Type B pancreatic cell (in vitro differentiated cells): ENCODE measurements at regions not wholly inside any gene's neighbourhood (a gene's known extent, or its start where the extent isn't known, plus 50 kb on each side); places are given as distances from the start of the nearest gene placed in this dataset.

Experiments
- DNase-seq: peaks from one replicate; pipeline ENCODE4 v3.0.0; 2021; ENCODE audit warnings: mixed read lengths; ENCODE audit not compliant: unreplicated experiment; ENCODE audit errors: extremely low spot score
- H3K27ac Mint-ChIP-seq: 2 replicates; pipeline ENCODE4 v1.8.0; 2021; ENCODE audit warnings: mild to moderate bottlenecking, mixed read lengths
- H3K27me3 Mint-ChIP-seq: 2 replicates; pipeline ENCODE4 v1.8.0; 2021; ENCODE audit warnings: mixed read lengths
- H3K36me3 Mint-ChIP-seq: 2 replicates; pipeline ENCODE4 v1.8.0; 2021; ENCODE audit warnings: mixed read lengths
- H3K4me1 Mint-ChIP-seq: one replicate; pipeline ENCODE4 v1.8.0; 2021; ENCODE audit warnings: mixed read lengths; ENCODE audit not compliant: unreplicated experiment
- H3K4me3 Mint-ChIP-seq: 2 replicates; pipeline ENCODE4 v1.8.0; 2021; ENCODE audit warnings: mild to moderate bottlenecking, mixed read lengths
- H3K9me3 Mint-ChIP-seq: 2 replicates; pipeline ENCODE4 v1.8.0; 2021; ENCODE audit warnings: mixed read lengths
- TF ChIP-seq, protein P1 (sequence below): fragments of 200-600 bp; sonication (generic); conservative IDR thresholded peaks from 2 replicates; pipeline ENCODE4 v1.5.0; 2021; ENCODE audit warnings: antibody characterized with exemption, mild to moderate bottlenecking

DNA sequence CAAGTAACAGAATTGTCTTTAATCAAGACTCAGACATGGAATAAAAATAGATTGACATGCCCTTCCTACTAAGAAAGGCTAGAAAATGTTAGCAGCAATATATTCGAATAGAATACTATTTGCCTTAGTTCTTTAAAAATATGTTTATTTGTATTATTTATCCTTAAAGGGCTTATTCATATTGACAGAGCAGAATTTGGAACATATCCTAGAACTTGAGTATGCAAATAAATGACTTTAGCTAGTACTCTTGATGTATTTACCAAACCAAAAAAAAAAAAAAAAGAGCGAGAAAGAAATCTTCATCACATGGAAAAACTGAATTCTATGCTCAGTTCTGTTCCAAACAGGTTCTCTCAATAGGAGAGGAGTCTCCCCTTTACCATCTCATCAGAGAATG is 68.9 kb upstream of the PPARGC1A start:
- DNase-seq = no peak
- H3K27ac Mint-ChIP-seq = no peak overlapping the region
- no peak overlapping the region for H3K4me3 Mint-ChIP-seq
- H3K27me3 Mint-ChIP-seq = no peaks in the 10 kb centered on the region
- H3K36me3 Mint-ChIP-seq = no peaks in the 10 kb centered on the region
- H3K4me1 Mint-ChIP-seq = no peaks in the 10 kb centered on the region
- no peaks in the 10 kb centered on the region for H3K9me3 Mint-ChIP-seq
- TF ChIP-seq, protein P1, sequence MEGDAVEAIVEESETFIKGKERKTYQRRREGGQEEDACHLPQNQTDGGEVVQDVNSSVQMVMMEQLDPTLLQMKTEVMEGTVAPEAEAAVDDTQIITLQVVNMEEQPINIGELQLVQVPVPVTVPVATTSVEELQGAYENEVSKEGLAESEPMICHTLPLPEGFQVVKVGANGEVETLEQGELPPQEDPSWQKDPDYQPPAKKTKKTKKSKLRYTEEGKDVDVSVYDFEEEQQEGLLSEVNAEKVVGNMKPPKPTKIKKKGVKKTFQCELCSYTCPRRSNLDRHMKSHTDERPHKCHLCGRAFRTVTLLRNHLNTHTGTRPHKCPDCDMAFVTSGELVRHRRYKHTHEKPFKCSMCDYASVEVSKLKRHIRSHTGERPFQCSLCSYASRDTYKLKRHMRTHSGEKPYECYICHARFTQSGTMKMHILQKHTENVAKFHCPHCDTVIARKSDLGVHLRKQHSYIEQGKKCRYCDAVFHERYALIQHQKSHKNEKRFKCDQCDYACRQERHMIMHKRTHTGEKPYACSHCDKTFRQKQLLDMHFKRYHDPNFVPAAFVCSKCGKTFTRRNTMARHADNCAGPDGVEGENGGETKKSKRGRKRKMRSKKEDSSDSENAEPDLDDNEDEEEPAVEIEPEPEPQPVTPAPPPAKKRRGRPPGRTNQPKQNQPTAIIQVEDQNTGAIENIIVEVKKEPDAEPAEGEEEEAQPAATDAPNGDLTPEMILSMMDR = no peak

DNA sequence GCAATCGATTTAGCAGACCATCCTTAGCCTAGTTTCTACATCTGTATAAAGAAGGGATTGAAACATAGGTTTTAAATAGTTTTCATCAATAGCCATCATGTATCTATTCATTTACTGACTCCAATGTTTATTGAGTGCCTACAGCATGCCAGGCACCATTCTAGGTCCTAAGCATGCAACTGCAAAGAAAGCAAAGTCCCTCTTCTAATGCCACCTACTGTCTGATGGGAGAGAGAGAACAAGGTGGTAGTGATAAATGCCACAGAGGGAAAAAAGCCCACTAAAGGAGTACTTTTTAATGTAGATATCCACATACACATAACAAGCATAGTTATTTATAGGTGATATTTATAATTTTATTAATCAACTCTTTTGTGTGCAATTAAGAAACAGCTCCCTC is 67.6 kb upstream of the PPARGC1A start:
- Mint-ChIP-seq H3K4me3 (no peak overlapping the region), H3K9me3 (no peaks in the 10 kb centered on the region)

DNA sequence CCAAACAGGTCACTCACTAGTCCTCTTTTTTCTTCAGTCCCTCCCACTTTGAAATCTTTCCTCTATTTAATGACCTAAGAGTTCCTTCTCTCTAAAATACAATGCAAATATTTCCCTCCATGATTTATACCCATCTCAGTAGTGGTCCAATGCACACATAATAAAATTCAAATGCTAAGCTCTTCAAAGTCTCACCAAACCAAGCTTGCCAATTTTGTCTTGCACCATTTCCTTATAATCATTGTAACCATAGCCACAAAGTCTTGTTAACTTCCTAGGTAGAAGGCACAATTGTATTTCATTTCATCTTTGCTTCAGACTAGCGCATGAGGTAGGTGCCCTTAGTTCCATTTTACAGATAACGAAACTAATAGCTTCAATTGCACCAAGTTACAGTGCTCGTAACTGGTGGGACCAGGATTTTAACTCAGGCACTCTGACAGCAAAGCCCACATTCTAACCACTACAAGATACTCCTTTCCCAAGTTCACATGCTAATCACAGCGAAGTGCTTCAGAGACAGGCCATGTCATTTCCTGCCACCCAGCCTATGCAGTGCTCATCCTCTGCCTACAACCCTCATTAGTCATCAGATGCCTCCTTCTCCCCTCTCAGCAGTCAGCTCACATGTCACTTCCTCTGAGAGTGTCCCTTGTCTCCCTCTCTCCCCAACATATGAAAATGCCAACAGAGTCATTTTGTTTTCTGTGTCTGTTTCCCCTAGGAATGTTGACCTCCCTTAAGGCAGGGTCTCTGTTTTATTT is 66.9 kb upstream of the PPARGC1A start:
- Mint-ChIP-seq H3K27me3 (no peaks in the 10 kb centered on the region), H3K27ac (no peak overlapping the region)

More for the DNA sequence above, 67.6 kb upstream of the PPARGC1A start:
- no peak for DNase-seq
- Mint-ChIP-seq H3K36me3 (no peaks in the 10 kb centered on the region), H3K27me3 (no peaks in the 10 kb centered on the region), H3K4me1 (no peaks in the 10 kb centered on the region), H3K27ac (no peak overlapping the region)
- TF ChIP-seq, protein P1 = no peak

DNA sequence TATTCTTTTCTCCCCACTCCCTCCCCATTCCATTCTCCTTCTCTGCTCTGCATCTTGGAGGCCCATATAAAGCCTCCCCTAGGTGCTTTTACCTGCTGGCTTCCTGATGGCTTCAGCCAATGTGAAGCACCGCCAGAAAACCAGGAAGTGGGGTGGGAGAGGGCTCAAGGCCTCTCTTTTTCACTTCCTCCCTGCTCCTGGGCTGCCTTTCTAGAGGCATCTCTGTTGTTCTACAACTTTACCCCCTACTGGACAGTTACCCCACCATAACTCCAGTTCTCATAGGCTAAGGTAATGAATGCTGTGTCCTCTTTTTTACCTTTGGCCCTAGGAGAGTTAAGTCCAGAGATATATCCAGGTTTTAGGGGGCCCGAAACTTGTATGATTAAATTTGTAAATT is 62.4 kb upstream of the PPARGC1A start:
- H3K36me3 Mint-ChIP-seq = no peaks in the 10 kb centered on the region
- no peak for DNase-seq
- H3K27ac Mint-ChIP-seq = no peak overlapping the region
- H3K9me3 Mint-ChIP-seq = no peaks in the 10 kb centered on the region
- H3K4me1 Mint-ChIP-seq = no peaks in the 10 kb centered on the region
- TF ChIP-seq, protein P1 = no peak
- H3K4me3 Mint-ChIP-seq = no peak overlapping the region
- no peaks in the 10 kb centered on the region for H3K27me3 Mint-ChIP-seq

More for the DNA sequence above, 66.9 kb upstream of the PPARGC1A start:
- Mint-ChIP-seq H3K9me3 (no peaks in the 10 kb centered on the region), H3K36me3 (no peaks in the 10 kb centered on the region), H3K4me1 (no peaks in the 10 kb centered on the region), H3K4me3 (no peak overlapping the region)
- TF ChIP-seq, protein P1 = no peak
- no peak for DNase-seq

DNA sequence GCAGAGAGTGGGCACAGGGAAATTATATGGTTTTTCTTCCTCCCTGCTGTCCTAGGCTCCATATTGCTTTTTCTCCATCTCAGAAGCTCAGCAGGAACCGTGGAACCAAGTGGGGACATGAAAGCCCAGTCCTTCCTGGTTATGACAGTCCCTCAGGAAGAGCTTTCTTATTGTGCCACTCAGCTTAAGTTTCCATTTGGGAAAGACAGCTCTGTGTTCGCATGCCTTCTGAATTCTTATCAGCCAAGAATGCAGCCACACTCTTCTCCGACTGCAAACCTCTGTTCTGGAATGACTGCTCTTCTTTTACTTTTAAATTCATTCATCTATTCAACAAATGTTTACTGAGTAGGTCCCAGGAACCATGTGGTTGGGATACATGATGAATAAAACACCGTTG is 58.0 kb upstream of the PPARGC1A start:
- TF ChIP-seq, protein P1 = no peak
- DNase-seq = no peak
- H3K27ac Mint-ChIP-seq = no peak overlapping the region
- no peaks in the 10 kb centered on the region for H3K36me3 Mint-ChIP-seq
- H3K9me3 Mint-ChIP-seq = no peaks in the 10 kb centered on the region
- H3K4me3 Mint-ChIP-seq = no peak overlapping the region
- no peaks in the 10 kb centered on the region for H3K27me3 Mint-ChIP-seq
- peaks cover 8% of the 10 kb centered on the region for H3K4me1 Mint-ChIP-seq
